Chondrocyte (in vitro differentiated cells): ENCODE measurements at regions not wholly inside any gene's neighbourhood (a gene's known extent, or its start where the extent isn't known, plus 50 kb on each side); places are given as distances from the start of the nearest gene placed in this dataset.

Experiments
- DNase-seq: peaks from one replicate; pipeline ENCODE4 v3.0.0; 2021; ENCODE audit warnings: mixed read lengths, low spot score
- H3K27ac Mint-ChIP-seq: one replicate; pipeline ENCODE4 v1.8.0; 2021; ENCODE audit warnings: mild to moderate bottlenecking, moderate library complexity, mixed read lengths; ENCODE audit not compliant: unreplicated experiment
- H3K27me3 Mint-ChIP-seq: 2 replicates; pipeline ENCODE4 v1.8.0; 2021; ENCODE audit warnings: low read depth, mixed read lengths
- H3K36me3 Mint-ChIP-seq: 2 replicates; pipeline ENCODE4 v1.8.0; 2021; ENCODE audit warnings: low read depth, mixed read lengths
- H3K4me1 Mint-ChIP-seq: 2 replicates; pipeline ENCODE4 v1.8.0; 2021; ENCODE audit warnings: low read depth, mild to moderate bottlenecking, mixed read lengths
- H3K4me3 Mint-ChIP-seq: one replicate; pipeline ENCODE4 v1.8.0; 2021; ENCODE audit warnings: mild to moderate bottlenecking, moderate library complexity, mixed read lengths; ENCODE audit not compliant: unreplicated experiment
- H3K9me3 Mint-ChIP-seq: 2 replicates; pipeline ENCODE4 v1.8.0; 2021; ENCODE audit warnings: low read depth, mixed read lengths
- TF ChIP-seq, protein P1 (sequence below): fragments of 200-600 bp; sonication (generic); IDR thresholded peaks from 2 replicates; pipeline ENCODE4 v1.5.0; 2021; ENCODE audit warnings: antibody characterized with exemption, mild to moderate bottlenecking, moderate library complexity

DNA sequence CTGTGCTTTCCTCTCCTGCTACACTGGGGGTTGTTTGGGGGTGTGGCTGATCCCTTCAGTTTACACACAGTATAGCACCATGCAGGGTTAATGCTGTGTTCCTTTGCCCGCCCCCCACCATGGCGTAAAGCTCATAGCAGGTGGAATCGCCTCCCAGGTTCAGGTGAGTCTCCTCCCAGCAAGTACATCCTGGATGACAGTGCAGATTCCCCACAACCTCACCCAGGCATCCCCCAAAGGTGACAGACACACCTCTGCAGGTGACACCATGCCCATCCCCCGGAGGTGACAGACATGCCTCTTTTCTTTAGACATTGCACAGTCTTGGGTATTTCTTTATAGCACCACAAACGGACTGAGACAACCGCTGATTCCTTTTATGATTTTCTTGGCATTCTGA, 343.7 kb downstream of the BRD1 start:
- H3K4me1 Mint-ChIP-seq: peaks cover 8% of the 10 kb centered on the region
- H3K27ac Mint-ChIP-seq: no peak overlapping the region
- H3K9me3 Mint-ChIP-seq: no peaks in the 10 kb centered on the region
- H3K36me3 Mint-ChIP-seq: no peaks in the 10 kb centered on the region
- TF ChIP-seq, protein P1, sequence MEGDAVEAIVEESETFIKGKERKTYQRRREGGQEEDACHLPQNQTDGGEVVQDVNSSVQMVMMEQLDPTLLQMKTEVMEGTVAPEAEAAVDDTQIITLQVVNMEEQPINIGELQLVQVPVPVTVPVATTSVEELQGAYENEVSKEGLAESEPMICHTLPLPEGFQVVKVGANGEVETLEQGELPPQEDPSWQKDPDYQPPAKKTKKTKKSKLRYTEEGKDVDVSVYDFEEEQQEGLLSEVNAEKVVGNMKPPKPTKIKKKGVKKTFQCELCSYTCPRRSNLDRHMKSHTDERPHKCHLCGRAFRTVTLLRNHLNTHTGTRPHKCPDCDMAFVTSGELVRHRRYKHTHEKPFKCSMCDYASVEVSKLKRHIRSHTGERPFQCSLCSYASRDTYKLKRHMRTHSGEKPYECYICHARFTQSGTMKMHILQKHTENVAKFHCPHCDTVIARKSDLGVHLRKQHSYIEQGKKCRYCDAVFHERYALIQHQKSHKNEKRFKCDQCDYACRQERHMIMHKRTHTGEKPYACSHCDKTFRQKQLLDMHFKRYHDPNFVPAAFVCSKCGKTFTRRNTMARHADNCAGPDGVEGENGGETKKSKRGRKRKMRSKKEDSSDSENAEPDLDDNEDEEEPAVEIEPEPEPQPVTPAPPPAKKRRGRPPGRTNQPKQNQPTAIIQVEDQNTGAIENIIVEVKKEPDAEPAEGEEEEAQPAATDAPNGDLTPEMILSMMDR: no peak
- DNase-seq: no peak
- H3K4me3 Mint-ChIP-seq: no peak overlapping the region
- peaks cover 48% of the 10 kb centered on the region for H3K27me3 Mint-ChIP-seq

DNA sequence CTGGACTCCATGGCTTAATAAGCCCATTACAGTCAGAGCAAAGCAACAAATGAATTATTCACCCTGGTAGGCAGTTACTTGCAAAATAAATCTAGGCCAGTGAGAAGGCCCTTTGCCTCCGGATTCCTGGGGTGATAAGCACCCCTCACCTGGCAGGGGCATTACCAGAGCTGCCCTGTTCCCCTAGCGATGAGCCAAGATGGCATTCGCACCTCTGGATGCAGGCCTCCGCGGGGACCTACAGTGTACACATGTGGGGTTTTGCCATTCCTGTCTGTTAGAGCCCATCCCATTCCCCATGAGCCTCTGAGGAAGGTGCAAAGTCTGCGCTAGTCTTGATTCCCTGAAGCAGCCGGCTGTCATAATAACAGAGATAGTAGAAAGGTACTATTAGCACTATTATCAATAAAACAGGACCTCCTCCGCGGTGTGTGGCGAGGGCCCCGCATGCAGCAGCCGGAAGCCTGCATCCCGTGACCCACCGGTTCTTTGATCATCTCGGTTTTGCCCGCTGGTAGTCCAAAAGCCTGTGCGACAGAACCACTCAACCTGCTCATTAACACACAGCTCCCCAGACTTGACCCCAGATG, 344.3 kb downstream of the BRD1 start:
- TF ChIP-seq, protein P1: no peak
- H3K36me3 Mint-ChIP-seq: no peaks in the 10 kb centered on the region
- peaks cover 48% of the 10 kb centered on the region for H3K27me3 Mint-ChIP-seq
- no peak overlapping the region for H3K27ac Mint-ChIP-seq
- DNase-seq: no peak
- no peaks in the 10 kb centered on the region for H3K9me3 Mint-ChIP-seq
- no peak overlapping the region for H3K4me3 Mint-ChIP-seq
- peaks cover 8% of the 10 kb centered on the region for H3K4me1 Mint-ChIP-seq

DNA sequence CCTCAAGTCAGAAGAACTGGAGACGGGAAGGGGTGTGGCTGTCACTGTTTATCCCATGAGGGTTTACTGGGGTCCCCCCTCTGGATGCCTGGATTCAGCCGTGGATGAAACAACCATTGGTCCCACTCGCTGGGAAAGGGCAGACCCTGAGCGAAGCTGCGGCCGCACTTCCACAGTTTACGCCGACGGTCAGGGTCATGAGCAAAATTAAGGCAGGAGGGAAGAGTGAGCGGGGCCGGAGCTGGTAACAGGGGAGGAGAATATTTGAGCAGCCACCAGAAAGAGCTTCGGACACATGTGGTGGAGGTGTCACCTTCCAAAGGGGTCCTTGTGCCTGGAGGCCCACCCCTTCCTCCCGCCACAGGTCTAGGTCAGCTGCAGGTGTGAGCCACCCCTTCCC, 344.9 kb downstream of the BRD1 start:
- peaks cover 8% of the 10 kb centered on the region for H3K4me1 Mint-ChIP-seq
- TF ChIP-seq, protein P1: no peak

DNA sequence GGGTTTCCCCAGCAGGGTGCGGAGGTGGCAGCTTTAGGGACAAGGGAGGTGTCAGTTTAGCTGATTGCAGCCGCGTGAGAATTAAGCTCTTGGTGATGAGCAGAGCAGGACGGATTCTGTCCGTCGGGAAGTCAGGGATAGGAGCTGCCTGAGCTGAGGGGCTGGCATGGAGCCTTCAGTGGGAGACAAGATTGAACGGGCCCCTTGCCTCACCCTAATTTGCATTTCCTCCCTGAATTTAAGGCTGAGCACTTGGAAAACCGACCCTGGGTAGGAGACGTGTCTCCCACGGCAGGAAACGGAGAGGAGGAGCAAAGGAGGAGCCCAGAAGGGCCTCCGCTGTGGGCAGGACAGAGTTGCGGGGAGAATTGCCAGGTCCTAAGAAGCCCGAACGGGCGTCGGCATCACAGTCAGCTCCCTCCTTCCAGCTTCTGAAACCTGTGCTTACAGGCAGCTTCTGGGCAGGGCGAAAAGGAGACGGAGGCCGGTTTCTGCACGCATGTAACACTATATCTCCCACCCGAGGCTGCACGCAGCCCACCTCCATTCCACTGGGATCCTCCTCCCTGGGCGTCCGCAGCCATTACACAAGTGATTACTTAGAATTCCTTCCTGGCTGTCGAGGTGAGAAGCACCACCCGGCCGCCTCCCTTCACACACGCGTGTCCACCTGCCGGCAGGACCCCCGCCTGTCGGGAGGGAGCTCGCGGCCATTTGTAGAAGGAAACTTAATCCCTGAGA, 345.8 kb downstream of the BRD1 start:
- Mint-ChIP-seq H3K4me3 (peak overlapping the region; percentile 50), H3K36me3 (no peaks in the 10 kb centered on the region)

More for the DNA sequence above, 344.9 kb downstream of the BRD1 start:
- H3K9me3 Mint-ChIP-seq: no peaks in the 10 kb centered on the region
- no peak for DNase-seq
- H3K4me3 Mint-ChIP-seq: no peak overlapping the region
- H3K36me3 Mint-ChIP-seq: no peaks in the 10 kb centered on the region
- no peak overlapping the region for H3K27ac Mint-ChIP-seq
- H3K27me3 Mint-ChIP-seq: peaks cover 46% of the 10 kb centered on the region

DNA sequence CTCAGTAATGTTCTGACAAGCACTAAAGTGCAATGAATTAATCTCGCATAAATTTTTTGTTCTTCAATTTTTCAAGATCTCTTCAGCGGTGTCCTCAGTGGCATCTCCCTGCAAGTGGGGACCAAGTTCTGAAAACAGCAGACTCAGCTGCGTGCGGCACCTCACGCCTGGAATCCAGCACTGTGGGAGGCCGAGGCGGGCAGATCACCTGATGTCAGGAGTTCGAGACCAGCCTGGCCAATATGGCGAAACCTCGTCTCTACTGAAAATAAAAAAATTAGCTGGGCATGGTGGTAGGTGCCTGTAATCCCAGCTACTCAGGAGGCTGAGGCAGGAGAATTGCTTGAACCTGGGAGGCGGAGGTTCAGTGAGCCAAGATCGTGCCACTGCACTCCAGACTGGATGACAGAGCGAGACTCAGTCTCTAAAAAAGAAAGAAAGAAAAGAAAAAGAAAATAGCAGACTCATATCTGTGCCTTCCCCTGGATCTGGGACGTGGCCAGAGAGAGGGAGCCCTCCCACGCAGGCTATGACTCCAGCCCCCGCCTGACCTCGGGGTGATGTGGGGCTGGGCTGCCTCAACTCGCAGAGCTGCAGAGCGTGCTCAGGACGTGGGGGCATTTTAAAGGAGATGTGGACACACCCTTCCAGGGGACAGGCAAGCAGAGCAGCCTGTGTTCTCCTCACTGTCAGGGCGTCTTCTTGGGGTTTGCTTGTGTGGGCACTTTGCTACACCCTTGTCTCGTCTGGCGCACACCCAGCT, 346.6 kb downstream of the BRD1 start:
- H3K27ac Mint-ChIP-seq: no peak overlapping the region
- peaks cover 42% of the 10 kb centered on the region for H3K27me3 Mint-ChIP-seq
- H3K4me1 Mint-ChIP-seq: peaks cover 8% of the 10 kb centered on the region
- TF ChIP-seq, protein P1: no peak
- H3K36me3 Mint-ChIP-seq: no peaks in the 10 kb centered on the region
- no peak for DNase-seq
- peaks cover 6% of the 10 kb centered on the region for H3K9me3 Mint-ChIP-seq
- peak overlapping the region; percentile 50 for H3K4me3 Mint-ChIP-seq

More for the DNA sequence above, 345.8 kb downstream of the BRD1 start:
- Mint-ChIP-seq H3K27ac (no peak overlapping the region), H3K27me3 (peaks cover 42% of the 10 kb centered on the region), H3K4me1 (peaks cover 8% of the 10 kb centered on the region), H3K9me3 (no peaks in the 10 kb centered on the region)
- TF ChIP-seq, protein P1: no peak
- DNase-seq: no peak
